ENCODE measurements at regions not wholly inside any gene's neighbourhood (a gene's known extent, or its start where the extent isn't known, plus 50 kb on each side); places are given as distances from the start of the nearest gene placed in this dataset.

DNA sequence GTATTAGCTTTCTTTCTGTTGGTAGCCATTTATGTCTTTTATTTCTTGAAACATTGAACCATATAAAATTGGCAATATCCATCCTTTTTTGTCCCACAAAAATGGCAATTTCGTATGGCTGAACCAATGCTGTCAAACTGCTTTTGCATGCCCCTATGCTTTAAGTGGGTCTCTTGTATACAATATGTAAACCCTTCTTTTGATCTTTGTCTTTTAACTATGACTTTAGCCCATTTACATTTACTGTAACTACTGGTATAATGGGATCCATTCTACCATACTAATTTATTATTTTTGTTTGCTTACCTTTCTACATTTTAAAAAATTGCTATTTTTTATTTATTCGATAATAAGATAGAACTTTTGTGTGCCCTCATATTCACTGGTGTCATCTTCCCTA is 93.4 kb downstream of the TENT4A start:
- CTCF ChIA-PET: no interaction called here
- H3K27ac ChIP-seq: no peak overlapping the region
- POLR2A ChIA-PET (ENCODE audit: low non-redundant PET): no interaction called here
- DNase-seq (ENCODE audit: low spot score): no peak
- TF ChIP-seq CTCF (conservative IDR thresholded peaks at IDR 0.05; ENCODE audit: low read depth): no peak

DNA sequence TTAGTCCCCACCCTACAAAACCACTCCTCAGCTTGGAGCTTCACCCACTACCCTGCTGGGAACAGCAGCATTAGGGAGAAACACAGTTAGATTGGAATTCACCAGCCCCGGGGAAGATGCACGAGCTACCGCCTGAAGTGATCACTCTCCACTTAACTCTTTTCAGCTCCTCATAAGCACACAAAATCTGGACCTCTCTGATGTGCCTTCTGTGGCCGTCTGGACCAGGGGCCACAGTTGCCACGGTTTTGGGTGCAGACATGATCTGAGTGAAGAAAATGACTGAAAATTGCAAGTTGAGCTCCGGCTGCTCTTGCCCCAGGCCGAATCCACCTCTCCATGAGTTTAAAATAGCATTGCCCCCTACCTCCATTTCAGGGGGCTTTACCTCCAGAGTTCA is 95.2 kb downstream of the TENT4A start:
- TF ChIP-seq CTCF (conservative IDR thresholded peaks at IDR 0.05; ENCODE audit: low read depth): no peak
- CTCF ChIA-PET: interaction anchor here (0.6 kb wide), 2 partner anchors 83 to 197 kb away, joined by 3 read pairs; no protein-coding TSS in a partner anchor

DNA sequence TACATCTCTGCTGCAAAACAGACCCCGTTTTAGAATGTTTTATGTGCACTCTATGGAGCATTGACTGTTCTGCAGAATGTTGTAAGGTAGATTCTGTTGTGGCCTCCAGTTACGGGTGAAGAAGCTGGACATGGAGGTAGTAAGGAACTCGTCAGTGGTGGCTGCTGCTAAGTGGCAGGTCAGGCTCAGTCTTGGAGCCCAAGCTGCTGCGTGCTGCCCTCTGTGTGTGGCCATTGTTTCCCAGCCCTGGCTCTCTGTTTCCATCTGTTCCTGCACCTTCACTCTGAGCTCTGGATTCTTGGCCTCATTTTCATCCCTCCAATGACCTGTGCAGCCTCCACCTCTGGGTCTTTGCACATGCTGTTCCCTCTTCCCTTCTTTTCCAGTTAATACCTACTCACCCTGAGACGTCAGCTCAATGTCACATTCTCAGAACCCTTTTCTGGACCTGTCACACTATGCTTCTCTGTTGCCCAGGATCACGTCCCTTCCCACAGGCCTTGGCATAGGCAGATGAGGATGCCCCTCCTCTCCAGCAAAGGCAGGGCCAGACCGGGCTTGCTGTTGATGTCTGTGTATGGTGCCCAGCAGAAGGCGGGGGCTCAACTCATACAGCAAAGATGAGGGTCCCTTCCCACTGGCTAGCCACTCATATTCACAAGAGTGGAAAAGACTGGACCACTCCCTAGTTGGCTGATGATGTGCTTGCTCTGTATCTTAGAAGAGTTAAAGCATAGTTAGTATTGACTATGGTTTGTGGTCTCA is 97.6 kb downstream of the TENT4A start:
- no peak overlapping the region for H3K27ac ChIP-seq
- ChIA-PET POLR2A (ENCODE audit: low non-redundant PET) (no interaction called here), CTCF (no interaction called here)
- no peak for TF ChIP-seq CTCF (conservative IDR thresholded peaks at IDR 0.05; ENCODE audit: low read depth)
- no peak for DNase-seq (ENCODE audit: low spot score)

More for the DNA sequence above, 95.2 kb downstream of the TENT4A start:
- H3K27ac ChIP-seq: no peak overlapping the region
- no peak for DNase-seq (ENCODE audit: low spot score)
- POLR2A ChIA-PET (ENCODE audit: low non-redundant PET): no interaction called here

DNA sequence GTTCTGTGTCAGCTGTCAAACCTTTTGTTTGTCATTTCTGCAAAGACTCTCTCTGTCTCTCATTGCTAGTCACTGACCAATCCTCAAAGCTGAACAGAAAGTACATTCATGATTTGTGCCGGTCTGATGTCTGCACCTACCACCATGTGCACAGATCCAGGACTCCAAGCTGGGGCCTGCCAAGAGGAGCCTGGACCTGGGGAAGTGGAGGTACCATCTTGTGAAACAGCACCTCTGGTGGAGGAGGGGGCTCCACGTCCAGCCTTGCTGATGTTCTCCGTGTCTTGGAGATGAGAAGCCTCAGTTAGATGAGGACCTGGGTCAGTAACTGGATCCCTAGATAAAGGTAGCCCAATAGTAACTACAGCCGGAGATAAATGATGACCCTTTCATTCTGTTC is 98.9 kb downstream of the TENT4A start:
- no peak for TF ChIP-seq CTCF (conservative IDR thresholded peaks at IDR 0.05; ENCODE audit: low read depth)
- ChIA-PET POLR2A (ENCODE audit: low non-redundant PET) (no interaction called here), CTCF (no interaction called here)
- no peak overlapping the region for H3K27ac ChIP-seq
- no peak for DNase-seq (ENCODE audit: low spot score)

DNA sequence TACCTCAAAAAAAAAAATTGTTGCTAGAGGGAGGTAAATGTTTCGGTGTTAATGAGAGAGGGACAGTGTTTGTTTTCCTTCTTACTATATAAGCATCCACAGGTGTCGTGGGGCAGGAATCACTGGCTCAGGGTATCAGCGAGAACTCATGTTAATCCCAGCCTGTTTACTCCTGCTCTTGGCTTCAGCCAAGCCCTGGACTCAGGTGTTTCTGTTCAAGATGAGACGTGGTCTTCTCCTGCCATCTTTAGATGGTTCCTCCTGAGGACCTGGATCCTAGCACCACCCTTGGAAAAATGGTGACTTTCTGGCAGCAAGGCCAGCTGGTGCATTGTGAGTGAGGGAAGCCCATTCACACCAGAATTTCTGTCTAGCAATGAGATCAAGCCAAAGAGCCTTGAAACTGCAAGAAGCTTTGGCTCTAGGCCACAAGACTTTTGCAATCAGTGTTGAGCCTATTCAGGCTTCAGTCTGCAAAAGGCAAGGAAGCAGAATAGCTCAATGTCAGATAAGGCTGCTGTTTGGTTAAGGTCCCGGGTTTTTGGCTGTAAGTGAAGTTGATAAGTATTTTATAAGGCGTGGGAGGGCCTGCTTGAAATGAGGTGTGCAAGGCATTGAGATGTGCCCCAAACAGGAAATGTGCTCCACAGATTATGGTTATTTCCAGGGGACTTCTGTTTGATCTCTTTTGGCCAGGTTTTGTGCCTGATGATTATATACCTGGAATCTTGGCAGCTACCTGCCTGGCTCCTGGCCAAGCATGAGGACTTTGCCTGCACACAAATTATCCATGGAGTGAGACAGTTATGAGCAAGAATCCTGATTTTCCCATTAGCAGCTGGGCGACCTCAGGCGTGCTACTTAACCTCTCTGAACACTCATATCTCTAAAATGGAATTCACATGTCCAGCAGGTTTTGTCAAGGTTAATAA is 99.8 kb downstream of the TENT4A start:
- ChIA-PET CTCF (interaction anchor here (0.6 kb wide), 1 partner anchor 1026 kb away, joined by 3 read pairs; no protein-coding TSS in a partner anchor), POLR2A (ENCODE audit: low non-redundant PET) (no interaction called here)
- TF ChIP-seq CTCF (conservative IDR thresholded peaks at IDR 0.05; ENCODE audit: low read depth): no peak
- no peak overlapping the region for H3K27ac ChIP-seq
- no peak for DNase-seq (ENCODE audit: low spot score)

- DNase-seq (ENCODE audit: low spot score): no peak
- CTCF ChIA-PET: no interaction called here
- POLR2A ChIA-PET (ENCODE audit: low non-redundant PET): no interaction called here
- H3K27ac ChIP-seq: no peak overlapping the region
- no peak for TF ChIP-seq CTCF (conservative IDR thresholded peaks at IDR 0.05; ENCODE audit: low read depth)
These were observed 101.6 kb downstream of the TENT4A start for GRCh38 chr5:6814816-6815215.

Data from RWPE1 (cell line).